Activated CD8-positive, alpha-beta T cell treated with anti-CD3 and anti-CD28 coated beads for 36 hours (primary cell): ENCODE measurements at regions not wholly inside any gene's neighbourhood (a gene's known extent, or its start where the extent isn't known, plus 50 kb on each side); places are given as distances from the start of the nearest gene placed in this dataset.

Experiments
- ATAC-seq: fragments of 200-7000 bp; cut with Tn5 transposase; one replicate; pipeline ENCODE4 v1.10.0; 2021; ENCODE audit warnings: mild to moderate bottlenecking, moderate library complexity
- CTCF ChIA-PET: fragments of 350-600 bp; sonication (Branson Sonifier 250); formaldehyde crosslinking; loops from one replicate; lab custom pipeline; 2021; ENCODE audit warnings: antibody characterized with exemption; lab: Charles Lee
- POLR2A ChIA-PET: fragments of 350-600 bp; sonication (Branson Sonifier 250); formaldehyde crosslinking; loops from one replicate; lab custom pipeline; 2021; ENCODE audit warnings: antibody characterized with exemption; lab: Charles Lee
- DNase-seq: peaks from one replicate; pipeline ENCODE4 v3.0.0-alpha.2; 2020
- H3K27ac Mint-ChIP-seq: one replicate; pipeline ENCODE4 v1.8.0; 2021; ENCODE audit warnings: mild to moderate bottlenecking, mixed read lengths
- H3K27me3 Mint-ChIP-seq: one replicate; pipeline ENCODE4 v1.8.0; 2021; ENCODE audit warnings: mixed read lengths
- H3K36me3 Mint-ChIP-seq: one replicate; pipeline ENCODE4 v1.8.0; 2021; ENCODE audit warnings: low read depth, mixed read lengths
- H3K4me1 Mint-ChIP-seq: one replicate; pipeline ENCODE4 v1.8.0; 2021; ENCODE audit warnings: low read depth, mixed read lengths
- H3K4me3 Mint-ChIP-seq: one replicate; pipeline ENCODE4 v1.8.0; 2021; ENCODE audit warnings: mild to moderate bottlenecking, moderate library complexity, mixed read lengths
- H3K9me3 Mint-ChIP-seq: one replicate; pipeline ENCODE4 v1.8.0; 2021; ENCODE audit warnings: mixed read lengths
- intact Hi-C: fragments of 100-400 bp; cut with micrococcal nuclease; formaldehyde crosslinking; loops from one replicate; pipeline ENCODE4 v1.10.0; 2022
- TF ChIP-seq, protein P1 (sequence below): fragments of 200-600 bp; IDR thresholded peaks from one replicate; pipeline ENCODE4 v1.8.0; 2022; ENCODE audit warnings: antibody characterized with exemption, mild to moderate bottlenecking

DNA sequence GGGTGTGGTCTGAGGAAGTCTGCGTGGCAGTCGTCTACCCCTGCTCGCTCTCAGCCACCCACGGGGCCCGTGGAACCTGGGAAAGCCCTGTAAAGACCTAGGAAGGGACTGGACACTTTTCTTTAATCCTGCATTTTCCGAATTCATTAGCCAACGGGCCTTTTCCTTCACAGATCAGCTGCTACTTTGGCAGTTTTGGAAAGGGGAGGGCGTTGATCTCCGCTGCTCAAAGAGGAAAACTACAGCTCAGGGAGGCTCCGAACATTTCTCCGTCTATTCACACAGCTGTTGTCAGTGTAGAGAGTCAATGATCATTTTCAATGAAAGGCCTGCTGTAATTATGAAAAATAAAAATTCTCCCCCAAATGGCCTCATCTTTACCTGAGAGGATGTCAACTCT lies 450.1 kb upstream of the MKI67 start:
- Mint-ChIP-seq H3K27me3 (peaks cover 1% of the 10 kb centered on the region), H3K4me1 (no peaks in the 10 kb centered on the region), H3K4me3 (no peak overlapping the region), H3K27ac (no peak overlapping the region), H3K36me3 (no peaks in the 10 kb centered on the region), H3K9me3 (no peaks in the 10 kb centered on the region)
- no peak for ATAC-seq
- DNase-seq, result no peak
- intact Hi-C loops, result no loop called here
- ChIA-PET CTCF (no interaction called here), POLR2A (no interaction called here)
- TF ChIP-seq, protein P1, sequence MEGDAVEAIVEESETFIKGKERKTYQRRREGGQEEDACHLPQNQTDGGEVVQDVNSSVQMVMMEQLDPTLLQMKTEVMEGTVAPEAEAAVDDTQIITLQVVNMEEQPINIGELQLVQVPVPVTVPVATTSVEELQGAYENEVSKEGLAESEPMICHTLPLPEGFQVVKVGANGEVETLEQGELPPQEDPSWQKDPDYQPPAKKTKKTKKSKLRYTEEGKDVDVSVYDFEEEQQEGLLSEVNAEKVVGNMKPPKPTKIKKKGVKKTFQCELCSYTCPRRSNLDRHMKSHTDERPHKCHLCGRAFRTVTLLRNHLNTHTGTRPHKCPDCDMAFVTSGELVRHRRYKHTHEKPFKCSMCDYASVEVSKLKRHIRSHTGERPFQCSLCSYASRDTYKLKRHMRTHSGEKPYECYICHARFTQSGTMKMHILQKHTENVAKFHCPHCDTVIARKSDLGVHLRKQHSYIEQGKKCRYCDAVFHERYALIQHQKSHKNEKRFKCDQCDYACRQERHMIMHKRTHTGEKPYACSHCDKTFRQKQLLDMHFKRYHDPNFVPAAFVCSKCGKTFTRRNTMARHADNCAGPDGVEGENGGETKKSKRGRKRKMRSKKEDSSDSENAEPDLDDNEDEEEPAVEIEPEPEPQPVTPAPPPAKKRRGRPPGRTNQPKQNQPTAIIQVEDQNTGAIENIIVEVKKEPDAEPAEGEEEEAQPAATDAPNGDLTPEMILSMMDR, result no peak

GRCh38 chr10:128576943-128577670 lies 450.9 kb upstream of the MKI67 start:
- DNase-seq, result no peak
- Mint-ChIP-seq H3K36me3 (no peaks in the 10 kb centered on the region), H3K4me3 (no peak overlapping the region), H3K4me1 (no peaks in the 10 kb centered on the region), H3K9me3 (no peaks in the 10 kb centered on the region), H3K27me3 (peaks cover 1% of the 10 kb centered on the region), H3K27ac (no peak overlapping the region)
- ChIA-PET POLR2A (no interaction called here), CTCF (no interaction called here)
- no peak for ATAC-seq
- intact Hi-C loops, result no loop called here
- TF ChIP-seq, protein P1, result no peak

GRCh38 chr10:128577958-128578750 lies 451.9 kb upstream of the MKI67 start:
- H3K27ac Mint-ChIP-seq, result no peak overlapping the region
- POLR2A ChIA-PET, result no interaction called here
- no peaks in the 10 kb centered on the region for H3K9me3 Mint-ChIP-seq
- H3K4me3 Mint-ChIP-seq, result no peak overlapping the region
- H3K36me3 Mint-ChIP-seq, result no peaks in the 10 kb centered on the region
- H3K27me3 Mint-ChIP-seq, result peaks cover 1% of the 10 kb centered on the region
- no peaks in the 10 kb centered on the region for H3K4me1 Mint-ChIP-seq
- no peak for DNase-seq
- CTCF ChIA-PET, result no interaction called here
- no peak for ATAC-seq
- TF ChIP-seq, protein P1, result no peak
- intact Hi-C loops, result no loop called here

GRCh38 chr10:128578766-128579165 lies 452.5 kb upstream of the MKI67 start:
- ATAC-seq (no peak), DNase-seq (no peak)
- TF ChIP-seq, protein P1, result no peak
- Mint-ChIP-seq H3K27me3 (peaks cover 4% of the 10 kb centered on the region), H3K4me1 (no peaks in the 10 kb centered on the region), H3K4me3 (no peak overlapping the region), H3K36me3 (no peaks in the 10 kb centered on the region), H3K9me3 (no peaks in the 10 kb centered on the region), H3K27ac (no peak overlapping the region)
- CTCF ChIA-PET, result no interaction called here
- intact Hi-C loops, result no loop called here
- POLR2A ChIA-PET, result no interaction called here

- Mint-ChIP-seq H3K36me3 (no peaks in the 10 kb centered on the region), H3K4me1 (no peaks in the 10 kb centered on the region), H3K9me3 (no peaks in the 10 kb centered on the region), H3K27me3 (peaks cover 4% of the 10 kb centered on the region), H3K27ac (no peak overlapping the region), H3K4me3 (no peak overlapping the region)
- ATAC-seq, result no peak
- intact Hi-C loops, result no loop called here
- TF ChIP-seq, protein P1, result no peak
- DNase-seq, result no peak
- ChIA-PET CTCF (no interaction called here), POLR2A (no interaction called here)
Measured at GRCh38 chr10:128579280-128579865, 453.1 kb upstream of the MKI67 start.
